Ramos (cell line): ENCODE measurements at regions not wholly inside any gene's neighbourhood (a gene's known extent, or its start where the extent isn't known, plus 50 kb on each side); places are given as distances from the start of the nearest gene placed in this dataset.
"Not testable (repeated sequence)": the region's sequence is repeated elsewhere in the genome, so short reads cannot be mapped to it uniquely, and the experiment has no call there.

ENCODE experiments used
- in situ Hi-C: fragments of 300-500 bp; cut with MboI; formaldehyde crosslinking; loops from one replicate; pipeline ENCODE4 v1.14.3; 2022; ENCODE audit warnings: low sequenced_read_pairs; ENCODE audit not compliant: unreplicated experiment

DNA sequence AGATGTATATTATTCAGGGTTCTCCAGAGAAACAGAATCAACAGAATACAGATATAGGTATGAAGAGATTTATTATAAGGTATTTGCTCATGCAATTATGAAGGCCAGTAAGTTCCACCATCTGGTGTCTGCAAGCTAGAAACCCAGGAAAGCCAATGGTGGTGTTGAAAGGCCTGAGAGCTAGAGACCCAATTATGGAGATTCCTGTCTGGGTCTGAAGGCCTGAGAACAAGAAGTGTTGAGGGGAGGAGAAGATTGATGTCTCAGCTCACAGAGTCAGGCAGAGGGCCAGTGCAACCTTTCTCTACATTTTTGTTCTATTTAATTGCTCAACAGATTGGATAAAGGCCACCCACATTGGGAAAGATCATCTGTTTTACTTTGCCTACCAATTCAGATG is 524.2 kb upstream of the CRIM1 start:
- in situ Hi-C loops, result no loop called here

DNA sequence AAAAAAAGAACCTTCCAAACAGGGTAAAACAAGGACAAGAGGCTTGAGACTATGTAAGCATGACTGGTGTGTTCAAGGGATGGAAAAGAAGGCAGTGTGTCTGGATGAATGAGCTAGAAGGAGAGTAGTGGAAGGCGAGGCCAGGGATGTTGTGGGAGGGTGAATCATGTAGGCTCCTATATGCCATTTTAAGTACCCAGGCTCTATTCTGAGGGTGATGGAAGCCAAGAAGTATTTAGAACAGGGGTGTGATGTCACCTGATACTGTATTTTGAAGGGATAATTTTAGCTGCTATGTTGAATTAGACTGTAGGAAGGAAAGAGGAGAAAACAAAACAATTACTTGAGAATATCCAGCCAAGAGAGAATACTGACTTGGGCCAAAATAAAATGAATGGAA is 524.7 kb upstream of the CRIM1 start:
- in situ Hi-C loops, result no loop called here

DNA sequence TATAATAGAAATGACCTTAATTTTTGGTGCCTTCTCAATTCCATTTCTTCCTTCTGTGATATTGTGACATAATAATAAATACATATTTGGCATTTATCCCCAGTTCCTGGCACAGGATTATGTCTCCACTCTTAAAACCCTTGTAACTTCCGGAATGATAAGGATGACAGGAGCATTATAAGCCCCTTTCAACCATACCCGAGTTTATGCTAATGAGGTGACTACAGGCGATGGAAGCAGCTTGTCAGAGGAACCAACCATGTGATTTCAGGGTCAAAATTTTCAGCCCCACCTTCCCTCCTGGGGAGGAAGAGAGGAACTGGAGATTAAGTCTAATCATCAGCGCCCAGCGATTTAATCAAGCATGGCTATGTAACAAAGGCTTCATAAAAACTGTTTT is 528.5 kb upstream of the CRIM1 start:
- in situ Hi-C loops, result no loop called here

- in situ Hi-C loops, result no loop called here
These were observed 532.9 kb upstream of the CRIM1 start for GRCh38 chr2:35822716-35823115.

- in situ Hi-C loops, result no loop called here
These were observed 533.9 kb upstream of the CRIM1 start for GRCh38 chr2:35821675-35822074.

DNA sequence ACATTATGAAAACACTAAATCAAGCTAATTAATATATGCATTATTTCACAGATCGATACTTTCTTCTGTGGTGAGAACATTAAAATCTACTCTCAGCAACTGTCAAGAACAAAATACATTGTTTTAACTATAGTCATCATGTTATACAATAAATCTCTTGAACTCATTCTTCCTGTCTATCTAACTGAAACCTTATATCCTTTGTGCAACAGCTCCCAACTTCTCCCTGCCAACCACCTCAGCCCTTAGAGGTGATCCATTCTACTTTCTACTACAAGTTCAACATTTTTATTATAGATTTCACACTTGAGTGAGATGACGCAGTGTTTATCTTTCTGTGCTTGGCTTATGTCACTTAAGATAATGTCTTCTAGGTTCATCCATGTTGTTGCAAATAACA is 535.2 kb upstream of the CRIM1 start:
- in situ Hi-C loops, result no loop called here

GRCh38 chr2:35819033-35819432 is 536.5 kb upstream of the CRIM1 start:
- in situ Hi-C loops, result no loop called here

- in situ Hi-C loops, result not testable (repeated sequence)
These were observed 537.2 kb upstream of the CRIM1 start for GRCh38 chr2:35818359-35818758.

GRCh38 chr2:35814597-35814996 is 541.0 kb upstream of the CRIM1 start:
- in situ Hi-C loops, result not testable (repeated sequence)

GRCh38 chr2:35803126-35803525 is 552.5 kb upstream of the CRIM1 start:
- in situ Hi-C loops, result no loop called here

GRCh38 chr2:35794796-35795450 is 560.7 kb upstream of the CRIM1 start:
- in situ Hi-C loops, result no loop called here

GRCh38 chr2:35790292-35790691 is 565.3 kb upstream of the CRIM1 start:
- in situ Hi-C loops, result no loop called here

DNA sequence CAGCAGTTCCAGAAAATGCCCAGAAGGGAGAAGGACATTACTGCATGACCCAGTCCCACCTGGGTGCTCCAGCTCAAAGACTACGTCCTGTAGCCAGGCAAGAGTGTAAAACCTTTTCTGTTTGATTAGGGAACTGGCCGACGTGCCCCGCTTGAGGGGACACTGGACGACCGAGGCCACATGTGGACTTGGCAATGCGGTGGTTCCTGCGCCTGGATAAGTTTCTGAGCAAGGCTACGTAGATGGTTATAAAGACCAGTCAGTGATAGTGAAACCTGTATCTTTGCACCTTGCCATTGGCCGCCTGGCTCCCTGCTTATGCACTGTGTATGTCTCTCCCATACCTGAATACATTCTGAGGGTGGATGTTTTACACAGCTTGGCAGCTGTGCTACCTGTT is 567.0 kb upstream of the CRIM1 start:
- in situ Hi-C loops, result no loop called here

GRCh38 chr2:35787302-35788031 is 568.1 kb upstream of the CRIM1 start:
- in situ Hi-C loops, result no loop called here

DNA sequence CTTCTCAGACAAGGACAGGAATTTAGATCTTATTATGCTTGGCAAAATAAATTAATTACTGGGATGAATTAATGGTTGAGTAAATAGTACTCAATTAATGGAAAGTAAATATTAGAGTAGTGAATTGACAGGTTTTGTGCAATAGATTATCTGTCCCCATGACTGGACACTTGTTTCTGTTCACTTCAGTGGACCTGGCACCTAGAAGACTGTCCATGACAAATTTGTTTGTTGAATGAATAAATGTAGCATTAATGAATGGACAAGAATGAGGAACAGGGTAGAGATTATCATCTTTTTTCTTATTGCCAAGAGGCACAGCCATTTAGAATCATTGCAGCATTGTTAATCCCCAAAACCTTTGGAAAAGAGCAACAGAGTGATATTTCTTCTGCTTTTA is 570.0 kb upstream of the CRIM1 start:
- in situ Hi-C loops, result no loop called here

DNA sequence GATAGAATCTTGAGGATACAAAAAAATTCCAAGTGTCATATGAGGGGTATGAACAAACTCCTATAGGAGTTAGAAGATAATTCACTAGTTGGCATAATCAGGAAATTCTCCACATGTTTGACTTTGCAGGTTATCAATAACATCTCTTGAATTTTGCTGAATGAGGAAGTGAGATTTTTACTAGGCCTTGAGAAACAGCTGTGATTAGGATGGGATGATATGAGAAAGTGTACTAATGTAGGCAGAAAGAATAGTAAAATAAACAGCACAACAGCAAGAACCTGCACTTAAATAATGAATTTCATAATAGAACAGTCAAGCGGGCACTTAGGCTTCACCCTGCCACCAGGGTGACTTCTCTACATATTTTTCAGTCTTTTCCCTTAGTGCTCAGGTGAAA is 570.8 kb upstream of the CRIM1 start:
- in situ Hi-C loops, result no loop called here

- in situ Hi-C loops, result no loop called here
These were observed 571.9 kb upstream of the CRIM1 start for GRCh38 chr2:35783723-35784122.

DNA sequence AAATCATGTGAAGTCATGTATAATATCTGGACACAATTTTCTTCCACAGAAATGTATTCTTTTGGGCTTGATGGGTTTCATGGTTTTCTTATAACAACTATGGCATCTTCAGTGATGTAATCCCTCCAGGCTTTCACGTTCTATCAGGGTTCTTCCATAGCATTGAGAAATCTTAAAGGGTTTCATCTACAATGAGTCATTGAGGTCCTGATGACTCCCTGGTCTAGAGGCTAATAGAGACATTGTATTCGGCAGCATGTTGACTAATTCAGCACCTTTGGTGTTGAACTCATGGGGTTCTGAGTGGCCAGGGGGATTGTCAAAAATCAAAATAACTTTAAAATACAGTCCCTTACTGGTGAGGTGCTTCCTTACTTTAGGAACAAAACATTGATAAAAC is 614.0 kb upstream of the CRIM1 start:
- in situ Hi-C loops, result no loop called here

- in situ Hi-C loops, result no loop called here
These were observed 623.9 kb upstream of the CRIM1 start for GRCh38 chr2:35731674-35732073.

GRCh38 chr2:35714883-35715282 is 640.7 kb upstream of the CRIM1 start:
- in situ Hi-C loops, result no loop called here

DNA sequence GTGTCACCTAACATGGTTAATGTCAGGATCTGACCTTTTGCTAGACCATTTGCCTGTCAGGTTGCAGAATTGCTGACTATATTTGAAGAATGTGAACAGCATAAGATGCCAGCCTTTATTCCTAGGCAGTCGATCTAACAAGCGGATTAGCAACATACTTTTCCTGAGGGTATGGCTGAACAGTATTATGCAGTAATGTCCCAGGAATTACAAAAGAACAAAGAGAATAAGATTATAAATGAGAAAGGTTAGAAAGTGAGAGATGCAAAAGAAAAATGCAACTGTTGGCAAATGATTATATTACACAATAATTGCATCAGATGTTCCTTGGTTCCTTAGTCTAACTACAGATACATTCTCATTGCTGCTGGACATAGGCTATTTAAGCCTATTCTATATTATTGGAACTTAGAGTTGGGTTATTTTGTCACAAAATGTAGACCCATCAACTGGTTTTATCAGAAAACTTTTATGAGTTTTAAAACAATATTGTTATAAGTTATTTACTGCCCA is 647.1 kb upstream of the CRIM1 start:
- in situ Hi-C loops, result no loop called here

DNA sequence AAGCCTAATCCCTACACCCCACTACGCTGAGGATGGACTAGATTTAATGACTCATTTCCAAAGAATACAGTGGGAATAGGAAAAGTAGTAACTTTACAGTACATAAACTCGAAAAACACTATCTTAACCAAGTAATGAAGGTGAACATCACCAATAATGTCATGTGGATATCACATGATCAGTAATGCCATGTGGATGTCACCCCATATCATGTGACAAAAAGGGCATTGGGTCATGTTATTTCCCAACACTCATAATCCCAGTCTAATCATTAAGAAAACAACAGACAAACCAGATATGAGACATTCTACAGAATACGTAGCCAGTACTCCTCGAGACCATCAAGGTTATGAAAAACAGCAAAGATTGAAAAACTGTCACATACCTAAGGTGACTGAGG is 667.3 kb upstream of the CRIM1 start:
- in situ Hi-C loops, result no loop called here
